Activated T-cell treated with anti-CD3 and anti-CD28 coated beads for 24 hours (primary cell): ENCODE measurements at regions not wholly inside any gene's neighbourhood (a gene's known extent, or its start where the extent isn't known, plus 50 kb on each side); places are given as distances from the start of the nearest gene placed in this dataset.
"Not testable (repeated sequence)": the region's sequence is repeated elsewhere in the genome, so short reads cannot be mapped to it uniquely, and the experiment has no call there.

ENCODE experiments used
- DNase-seq: peaks from one replicate; pipeline ENCODE4 v3.0.0-alpha.2; 2020; ENCODE audit warnings: low read depth

DNA sequence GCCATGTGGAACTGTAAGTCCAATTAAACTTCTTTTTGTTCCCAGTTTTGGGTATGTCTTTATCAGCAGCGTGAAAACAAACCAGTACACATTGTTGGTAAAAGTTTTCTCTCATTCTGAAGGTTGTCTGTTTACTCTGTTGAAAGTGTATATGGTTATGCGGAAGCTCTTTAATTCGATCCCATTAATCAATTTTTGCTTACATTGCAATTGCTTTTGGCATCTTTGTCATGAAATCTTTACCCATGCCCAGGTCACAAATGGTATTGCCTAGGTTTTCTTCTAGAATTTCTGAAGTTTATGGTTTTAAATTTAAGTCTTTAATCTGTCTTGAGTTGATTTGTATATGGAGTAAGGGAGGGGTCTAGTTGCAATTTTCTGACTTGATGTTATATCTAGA lies 1901.9 kb downstream of the MAT2B start:
- no peak for DNase-seq

DNA sequence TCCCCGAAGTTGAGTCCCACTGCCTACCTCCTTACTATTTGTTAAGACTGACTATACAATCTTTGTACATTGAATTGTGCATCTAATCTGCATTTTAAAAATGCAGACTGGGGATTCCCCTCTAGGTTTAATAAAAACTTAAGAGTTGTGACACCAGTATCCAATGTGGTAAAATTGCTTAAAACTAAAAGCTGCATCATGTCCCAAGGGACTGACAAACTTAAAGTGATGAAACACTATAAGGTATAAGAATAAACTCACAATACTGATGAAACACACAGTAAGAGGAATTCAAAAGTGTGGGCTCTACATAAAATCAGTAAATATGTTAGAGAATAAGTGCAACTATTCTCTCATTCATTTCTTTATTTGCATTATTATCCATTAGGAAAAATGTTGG lies 1905.1 kb downstream of the MAT2B start:
- DNase-seq, result no peak

- DNase-seq, result not testable (repeated sequence)
These were observed 1906.1 kb downstream of the MAT2B start for GRCh38 chr5:165411532-165411931.

DNA sequence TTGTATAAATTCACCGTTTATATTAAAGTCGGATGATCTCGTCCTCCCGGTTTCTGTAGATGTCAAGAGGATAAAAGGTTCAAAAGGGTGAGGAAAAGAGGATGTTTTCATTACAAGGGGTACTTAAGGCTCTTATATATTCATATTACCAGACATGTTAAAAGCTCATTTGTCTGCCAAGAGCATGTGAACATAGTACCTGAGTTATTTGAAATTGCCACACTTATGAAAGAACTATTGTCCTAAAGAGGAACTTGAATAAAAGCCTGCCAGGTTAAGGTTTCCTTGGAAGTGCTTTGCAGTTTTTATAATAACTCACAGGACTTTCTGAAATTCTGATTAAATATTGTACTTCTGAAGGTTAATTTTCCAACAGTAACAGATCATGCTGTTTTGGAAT lies 1915.1 kb downstream of the MAT2B start:
- DNase-seq, result no peak

GRCh38 chr5:165423697-165424299 lies 1918.4 kb downstream of the MAT2B start:
- no peak for DNase-seq

DNA sequence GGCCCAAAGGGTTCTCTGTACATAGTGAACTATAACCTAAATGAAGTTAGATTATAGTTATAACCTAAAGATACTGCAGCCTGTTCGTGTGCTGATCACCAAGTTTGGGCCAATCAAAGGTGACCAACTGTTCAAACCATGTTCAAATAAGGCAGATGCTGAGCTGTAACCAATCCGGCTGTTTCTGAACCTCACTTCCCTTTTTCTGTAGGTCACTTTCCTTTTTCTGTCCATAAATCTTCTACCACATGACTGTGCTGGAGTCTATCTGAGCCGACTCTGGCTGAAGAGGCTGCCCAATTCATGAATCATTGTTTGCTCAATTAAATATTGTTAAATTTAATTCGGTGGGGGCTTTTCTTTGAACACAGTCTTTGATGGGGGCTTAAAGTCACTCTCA lies 1920.2 kb downstream of the MAT2B start:
- DNase-seq, result no peak

DNA sequence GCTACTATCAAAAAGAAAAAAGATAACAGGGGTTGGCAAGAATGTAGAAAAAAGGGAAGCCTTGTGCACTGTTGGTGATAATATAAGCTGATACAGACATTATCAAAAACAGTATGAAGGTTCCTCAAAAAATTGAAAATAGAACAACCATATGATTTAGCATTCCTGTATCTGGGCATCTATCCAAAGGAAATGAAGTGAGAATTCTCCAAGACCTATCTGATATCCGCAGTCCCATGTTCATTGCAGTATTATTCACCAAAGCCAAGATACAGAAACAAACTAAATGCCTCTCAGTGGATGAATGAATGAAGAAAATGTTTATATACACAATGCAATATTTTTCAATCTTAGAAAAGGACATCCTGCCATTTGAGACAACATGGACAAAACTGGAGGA lies 1943.3 kb downstream of the MAT2B start:
- DNase-seq, result no peak

GRCh38 chr5:165457859-165458481 lies 1952.6 kb downstream of the MAT2B start:
- no peak for DNase-seq

DNA sequence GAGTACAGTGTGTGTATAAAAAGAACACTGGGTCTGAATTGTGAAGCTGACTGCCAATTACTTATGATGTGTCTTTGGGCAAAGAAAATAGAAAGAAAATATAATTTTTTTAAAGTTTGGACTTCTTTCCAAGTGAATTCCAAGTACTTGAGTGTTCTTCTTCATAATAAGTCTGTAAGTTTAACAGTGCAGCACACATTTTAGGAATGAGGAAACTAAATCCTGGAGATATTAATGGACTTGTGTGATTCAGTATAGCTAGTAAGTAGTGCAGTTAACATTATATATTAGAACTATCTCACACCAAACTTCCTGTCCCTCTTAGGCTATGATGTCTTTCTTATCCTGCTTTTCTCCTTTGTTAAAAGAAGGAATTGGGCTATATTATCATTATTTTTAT lies 1953.8 kb downstream of the MAT2B start:
- DNase-seq, result no peak

- DNase-seq, result no peak
These were observed 1955.5 kb downstream of the MAT2B start for GRCh38 chr5:165460911-165461310.

- DNase-seq, result no peak
These were observed 1972.1 kb downstream of the MAT2B start for GRCh38 chr5:165477546-165477945.

- DNase-seq, result no peak
These were observed 1990.5 kb downstream of the MAT2B start for GRCh38 chr5:165495829-165496380.

DNA sequence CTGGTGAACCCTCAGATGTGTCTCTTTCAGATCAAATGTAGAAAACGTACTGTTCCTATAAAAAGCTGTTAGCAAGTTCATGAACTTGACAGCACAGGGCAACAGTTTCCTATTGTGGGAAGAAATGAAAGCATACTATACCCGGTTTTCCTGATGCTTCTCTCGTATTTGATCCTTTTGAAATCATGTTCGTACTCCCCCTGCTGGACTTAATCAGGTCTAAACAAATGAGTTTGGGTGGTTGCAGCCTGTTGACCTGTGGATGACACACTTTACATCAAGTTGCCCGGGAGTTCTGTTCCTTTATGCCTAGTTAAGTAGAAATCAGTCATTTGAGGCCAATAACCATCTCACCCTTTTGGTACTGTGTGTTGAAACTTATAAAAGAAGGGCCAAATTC lies 1992.3 kb downstream of the MAT2B start:
- DNase-seq, result no peak

DNA sequence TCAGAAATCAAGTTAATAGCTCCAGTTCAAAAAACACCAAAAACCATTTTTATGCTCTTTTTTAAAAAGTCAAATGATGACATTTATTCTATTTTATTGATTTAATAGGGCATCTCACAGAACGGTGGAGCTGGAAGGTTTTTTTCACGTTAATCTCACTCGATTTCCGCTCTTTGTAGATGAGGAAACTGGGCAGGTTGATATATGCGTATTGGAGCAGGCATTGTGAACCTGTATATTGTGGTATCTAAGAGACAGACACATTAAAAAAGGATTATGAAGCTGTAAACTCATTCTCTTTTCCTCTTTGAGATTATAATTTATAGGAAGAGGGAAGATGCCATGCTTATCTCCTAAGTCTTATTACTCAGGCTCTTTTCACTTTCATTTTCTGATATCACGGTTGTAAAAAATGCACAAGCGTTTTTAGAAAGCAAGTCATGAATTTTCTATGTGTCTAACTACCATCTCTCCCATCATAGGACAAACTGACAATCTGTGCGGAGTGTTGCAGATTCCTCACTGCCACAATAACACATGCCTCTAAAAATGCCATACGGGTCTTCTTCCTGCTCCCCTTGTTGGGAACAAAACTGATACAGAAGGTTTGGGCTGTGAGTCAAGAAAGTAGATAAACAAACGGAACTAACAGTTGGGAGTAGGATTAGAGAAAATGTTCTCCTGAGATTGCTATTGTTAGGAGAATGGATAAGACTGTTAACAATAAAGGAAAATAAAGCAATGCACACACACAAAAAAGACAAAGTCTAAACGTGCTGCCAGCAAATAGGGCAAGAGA lies 1997.7 kb downstream of the MAT2B start:
- no peak for DNase-seq

- no peak for DNase-seq
These were observed 1999.3 kb downstream of the MAT2B start for GRCh38 chr5:165504674-165505073.

DNA sequence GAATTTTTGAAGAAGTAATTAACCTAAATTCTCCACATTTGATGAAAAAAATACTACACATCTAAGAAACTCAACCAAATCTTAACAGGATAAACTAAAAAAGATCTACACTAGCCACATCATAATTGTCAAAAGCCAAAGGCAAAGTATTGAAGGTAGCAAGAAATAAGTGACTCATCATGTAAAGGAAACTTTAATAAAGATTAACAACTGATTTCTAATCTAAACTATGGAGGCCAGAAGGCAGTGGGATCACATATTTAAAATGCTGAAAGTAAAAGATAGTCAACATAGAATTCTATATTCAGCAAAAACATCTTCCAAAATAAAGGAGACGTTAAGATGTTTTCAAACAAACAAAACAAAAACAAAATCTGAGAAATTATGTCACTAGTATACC lies 2002.9 kb downstream of the MAT2B start:
- no peak for DNase-seq

DNA sequence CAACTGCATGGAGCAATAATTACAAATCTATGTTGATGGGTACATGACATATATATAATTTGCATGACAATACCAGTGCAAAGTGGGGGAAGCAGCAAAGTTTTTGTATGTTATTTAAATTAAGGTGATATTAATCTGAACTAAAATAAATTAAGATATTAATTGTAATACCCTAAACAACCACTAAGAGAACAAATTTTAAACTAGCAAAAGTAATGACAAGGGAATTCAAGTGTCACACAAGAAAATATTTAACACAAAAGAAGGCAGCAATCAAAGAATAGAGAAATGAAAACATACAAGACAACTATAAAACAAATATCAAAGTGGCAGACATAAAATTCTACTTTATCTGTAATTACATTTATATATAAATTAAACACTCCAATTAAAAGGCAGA lies 2003.4 kb downstream of the MAT2B start:
- no peak for DNase-seq

DNA sequence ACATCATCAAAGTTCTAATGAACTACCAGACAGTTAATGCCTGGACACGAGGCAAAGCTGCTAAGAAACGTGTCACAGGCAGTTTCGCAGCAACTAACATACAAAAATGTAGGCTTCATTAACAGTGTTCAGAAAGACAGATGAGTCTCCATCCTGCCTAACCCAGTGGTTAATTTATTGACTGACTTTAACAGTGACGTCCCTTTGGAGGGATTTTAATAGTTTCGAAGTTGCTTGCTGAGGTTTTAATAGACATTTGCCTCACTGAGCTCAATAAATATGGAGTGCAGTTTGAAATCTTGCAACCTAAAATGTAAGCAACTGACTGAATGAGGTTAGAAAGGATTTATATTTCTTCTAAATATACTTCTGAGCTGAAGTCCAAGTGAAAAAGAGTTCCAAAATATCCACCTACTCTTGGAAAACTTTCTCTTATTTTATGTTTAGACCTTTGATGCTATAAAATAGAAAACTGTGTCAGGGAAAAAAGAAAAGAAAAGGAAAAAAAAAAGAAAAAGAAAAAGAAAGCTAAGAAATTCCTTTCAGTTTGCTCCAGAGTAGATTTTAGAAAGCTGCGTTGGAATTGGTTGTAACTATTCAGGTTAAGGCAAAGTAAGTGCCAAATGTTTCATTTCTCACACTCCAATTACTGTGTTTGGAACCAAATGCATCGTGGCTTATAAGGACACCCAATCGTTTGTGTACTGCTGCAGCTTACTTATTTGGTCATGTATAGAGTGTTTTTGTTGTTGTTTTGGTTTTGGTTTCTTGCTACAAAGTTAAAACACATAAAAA lies 2016.6 kb downstream of the MAT2B start:
- no peak for DNase-seq

GRCh38 chr5:165525271-165525670 lies 2019.9 kb downstream of the MAT2B start:
- no peak for DNase-seq

DNA sequence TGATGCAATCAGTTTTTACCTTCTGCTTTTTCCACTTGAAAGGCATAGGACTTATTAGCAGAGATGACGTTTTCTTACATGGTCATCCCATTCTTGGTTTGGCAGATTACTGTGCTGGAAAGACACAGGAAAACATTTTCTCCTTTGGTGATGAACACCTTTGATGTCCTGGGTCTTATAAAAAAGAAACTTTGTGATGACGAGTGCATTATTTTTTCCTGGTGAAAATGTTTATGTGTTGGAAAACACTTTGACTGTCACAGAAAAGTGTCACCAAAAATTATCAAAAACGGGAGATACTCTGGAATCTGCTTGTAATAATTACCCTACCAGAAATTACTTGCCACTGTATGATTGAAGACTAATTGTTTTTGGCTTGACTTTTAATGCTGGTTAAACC lies 2020.9 kb downstream of the MAT2B start:
- DNase-seq, result no peak

- no peak for DNase-seq
These were observed 2022.2 kb downstream of the MAT2B start for GRCh38 chr5:165527577-165527976.

DNA sequence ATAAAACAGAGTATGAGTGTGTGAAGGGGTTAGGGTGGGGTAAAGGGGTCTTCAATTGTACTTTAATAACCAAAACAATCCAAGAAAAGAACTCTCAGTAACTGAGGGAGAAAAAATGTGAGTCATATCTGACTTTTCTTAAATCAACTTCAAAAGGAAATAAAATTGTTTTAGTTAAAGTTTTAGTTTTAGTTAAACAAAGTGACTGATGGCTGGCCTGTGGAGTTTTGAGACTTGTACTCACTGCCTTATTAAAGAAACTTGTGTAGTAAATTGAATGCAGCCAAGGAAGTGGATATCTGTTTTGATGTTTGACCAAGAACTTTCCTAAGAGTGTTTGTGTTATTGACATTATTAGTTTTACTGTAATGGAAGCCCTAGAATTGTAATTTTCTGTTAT lies 2032.6 kb downstream of the MAT2B start:
- no peak for DNase-seq
